Upper lobe of left lung (tissue), 6 donors: ENCODE measurements at regions not wholly inside any gene's neighbourhood (a gene's known extent, or its start where the extent isn't known, plus 50 kb on each side); places are given as distances from the start of the nearest gene placed in this dataset.

Experiments used
- ATAC-seq, 2 donors: fragments of 200-7000 bp; cut with Tn5 transposase; one replicate each; pipeline ENCODE4 v1.9.1; 2022; ENCODE audit warnings: mild to moderate bottlenecking in 2 of 2, moderate library complexity in 2 of 2; ENCODE audit not compliant: low FRiP score in 2 of 2
- DNase-seq, 2 donors: peaks; one replicate each; pipeline ENCODE4 v3.0.0-alpha.2; 2019 to 2020
- H3K27ac ChIP-seq, 4 donors: fragments of 200-600 bp; sonication (generic); one replicate each; pipeline ENCODE4 v1.5.1; 2016 to 2019
- H3K27me3 ChIP-seq, 4 donors: fragments of 200-600 bp; sonication (generic); one replicate each; pipeline ENCODE4 v1.5.1; 2017 to 2019
- H3K36me3 ChIP-seq, 4 donors: fragments of 200-600 bp; sonication (generic); one replicate each; pipeline ENCODE4 v1.5.1; 2016 to 2019
- H3K4me1 ChIP-seq, 4 donors: fragments of 200-600 bp; sonication (generic); one replicate each; pipeline ENCODE4 v1.5.1; 2018 to 2019
- H3K4me3 ChIP-seq, 4 donors: fragments of 200-600 bp; sonication (generic); one replicate each; pipeline ENCODE4 v1.5.1; 2017 to 2019; ENCODE audit warnings: mild to moderate bottlenecking in 2 of 4, moderate library complexity in 1 of 4
- H3K9me3 ChIP-seq, 4 donors: fragments of 200-600 bp; sonication (generic); one replicate each; pipeline ENCODE4 v1.5.1; 2018 to 2019
- EP300 ChIP-seq, 4 donors: sonication (generic); formaldehyde crosslinking; IDR thresholded peaks; one replicate each; pipeline ENCODE4 v1.5.1; 2017; ENCODE audit warnings: antibody characterized with exemption in 4 of 4, control low read depth in 2 of 4
- POLR2A ChIP-seq, 4 donors: fragments of 450-650 bp; IDR thresholded peaks; one replicate each; pipeline ENCODE4 v1.5.1; 2016 to 2017; ENCODE audit warnings: antibody characterized with exemption in 4 of 4, mild to moderate bottlenecking in 2 of 4
- POLR2AphosphoS5 ChIP-seq, 2 donors: sonication (generic); formaldehyde crosslinking; IDR thresholded peaks; one replicate each; pipeline ENCODE4 v1.5.1; 2017; ENCODE audit warnings: antibody characterized with exemption in 2 of 2
- WGBS, 2 donors: methylation state at CpG; one replicate each; pipeline ENCODE4 v1.1.5; 2017 to 2018; 5-methylcytosine and 5-hydroxymethylcytosine counted together
- TF ChIP-seq, protein P1 (sequence below), 6 experiments: fragments of 450-650 bp in 4 of 6; fragments of 200-600 bp in 2 of 6; sonication (generic) in 2 of 6; IDR thresholded peaks; one replicate each; pipeline ENCODE4 v1.5.1; 2016 to 2019; ENCODE audit warnings: antibody characterized with exemption in 6 of 6
- donor health status: DM: no; HTN: no; CAD: no; lungs with moderate emphysema.
- donor health status: DM: no; HTN: yes; CAD: no; lungs with severe emphysema.

DNA sequence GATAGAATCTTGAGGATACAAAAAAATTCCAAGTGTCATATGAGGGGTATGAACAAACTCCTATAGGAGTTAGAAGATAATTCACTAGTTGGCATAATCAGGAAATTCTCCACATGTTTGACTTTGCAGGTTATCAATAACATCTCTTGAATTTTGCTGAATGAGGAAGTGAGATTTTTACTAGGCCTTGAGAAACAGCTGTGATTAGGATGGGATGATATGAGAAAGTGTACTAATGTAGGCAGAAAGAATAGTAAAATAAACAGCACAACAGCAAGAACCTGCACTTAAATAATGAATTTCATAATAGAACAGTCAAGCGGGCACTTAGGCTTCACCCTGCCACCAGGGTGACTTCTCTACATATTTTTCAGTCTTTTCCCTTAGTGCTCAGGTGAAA lies 570.8 kb upstream of the CRIM1 start:
- no peak overlapping the region for H3K4me3 ChIP-seq
- no peak overlapping the region for H3K27ac ChIP-seq
- no peaks in the 10 kb centered on the region for H3K27me3 ChIP-seq
- DNase-seq (no peak), ATAC-seq (no peak)
- TF ChIP-seq, protein P1, sequence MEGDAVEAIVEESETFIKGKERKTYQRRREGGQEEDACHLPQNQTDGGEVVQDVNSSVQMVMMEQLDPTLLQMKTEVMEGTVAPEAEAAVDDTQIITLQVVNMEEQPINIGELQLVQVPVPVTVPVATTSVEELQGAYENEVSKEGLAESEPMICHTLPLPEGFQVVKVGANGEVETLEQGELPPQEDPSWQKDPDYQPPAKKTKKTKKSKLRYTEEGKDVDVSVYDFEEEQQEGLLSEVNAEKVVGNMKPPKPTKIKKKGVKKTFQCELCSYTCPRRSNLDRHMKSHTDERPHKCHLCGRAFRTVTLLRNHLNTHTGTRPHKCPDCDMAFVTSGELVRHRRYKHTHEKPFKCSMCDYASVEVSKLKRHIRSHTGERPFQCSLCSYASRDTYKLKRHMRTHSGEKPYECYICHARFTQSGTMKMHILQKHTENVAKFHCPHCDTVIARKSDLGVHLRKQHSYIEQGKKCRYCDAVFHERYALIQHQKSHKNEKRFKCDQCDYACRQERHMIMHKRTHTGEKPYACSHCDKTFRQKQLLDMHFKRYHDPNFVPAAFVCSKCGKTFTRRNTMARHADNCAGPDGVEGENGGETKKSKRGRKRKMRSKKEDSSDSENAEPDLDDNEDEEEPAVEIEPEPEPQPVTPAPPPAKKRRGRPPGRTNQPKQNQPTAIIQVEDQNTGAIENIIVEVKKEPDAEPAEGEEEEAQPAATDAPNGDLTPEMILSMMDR (IDR thresholded peaks at IDR 0.05), result no peak
- TF ChIP-seq EP300 (IDR thresholded peaks at IDR 0.05) (no peak), POLR2A (IDR thresholded peaks at IDR 0.05) (no peak), POLR2AphosphoS5 (IDR thresholded peaks at IDR 0.05) (no peak)
- H3K9me3 ChIP-seq, result no peaks in the 10 kb centered on the region
- H3K4me1 ChIP-seq, result no peaks in the 10 kb centered on the region
- no peaks in the 10 kb centered on the region for H3K36me3 ChIP-seq
- 89 to 91% methylated on average over 1 of the region's 1 CpG for WGBS, 2 donors

DNA sequence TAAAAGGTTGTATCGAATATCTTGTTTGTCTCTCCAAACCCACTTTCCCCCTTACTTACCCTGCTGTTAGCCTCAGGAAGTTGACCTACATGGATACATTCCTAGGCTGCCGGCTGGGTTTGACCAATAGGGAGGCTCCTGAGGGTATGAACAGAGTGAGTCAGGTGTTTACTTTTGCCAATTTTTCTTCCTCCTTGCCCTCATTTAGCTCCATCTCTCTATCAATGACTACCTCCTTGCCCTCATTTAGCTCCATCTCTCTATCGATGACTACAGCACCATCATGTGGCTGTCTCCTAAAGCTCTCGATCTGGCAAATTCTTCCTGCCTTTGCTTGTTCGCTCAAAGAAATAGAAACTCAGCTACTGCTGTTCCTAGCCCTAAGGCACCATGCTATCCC lies 571.9 kb upstream of the CRIM1 start:
- TF ChIP-seq POLR2AphosphoS5 (IDR thresholded peaks at IDR 0.05), result no peak
- TF ChIP-seq, protein P1 (IDR thresholded peaks at IDR 0.05), result no peak
- TF ChIP-seq POLR2A (IDR thresholded peaks at IDR 0.05), result no peak
- TF ChIP-seq EP300 (IDR thresholded peaks at IDR 0.05), result no peak
- Histone ChIP-seq H3K9me3 (no peaks in the 10 kb centered on the region), H3K27ac (no peak overlapping the region), H3K27me3 (no peaks in the 10 kb centered on the region), H3K36me3 (no peaks in the 10 kb centered on the region), H3K4me3 (no peak overlapping the region), H3K4me1 (no peaks in the 10 kb centered on the region)
- DNase-seq (no peak), ATAC-seq (no peak)
- 76 to 80% methylated on average over 5 of the region's 5 CpGs for WGBS, 2 donors

DNA sequence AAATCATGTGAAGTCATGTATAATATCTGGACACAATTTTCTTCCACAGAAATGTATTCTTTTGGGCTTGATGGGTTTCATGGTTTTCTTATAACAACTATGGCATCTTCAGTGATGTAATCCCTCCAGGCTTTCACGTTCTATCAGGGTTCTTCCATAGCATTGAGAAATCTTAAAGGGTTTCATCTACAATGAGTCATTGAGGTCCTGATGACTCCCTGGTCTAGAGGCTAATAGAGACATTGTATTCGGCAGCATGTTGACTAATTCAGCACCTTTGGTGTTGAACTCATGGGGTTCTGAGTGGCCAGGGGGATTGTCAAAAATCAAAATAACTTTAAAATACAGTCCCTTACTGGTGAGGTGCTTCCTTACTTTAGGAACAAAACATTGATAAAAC lies 614.0 kb upstream of the CRIM1 start:
- H3K4me3 ChIP-seq, result no peak overlapping the region
- no peak for ATAC-seq
- H3K4me1 ChIP-seq, result no peaks in the 10 kb centered on the region
- no peaks in the 10 kb centered on the region for H3K36me3 ChIP-seq
- TF ChIP-seq, protein P1 (IDR thresholded peaks at IDR 0.05), result no peak
- TF ChIP-seq POLR2AphosphoS5 (IDR thresholded peaks at IDR 0.05) (no peak), EP300 (IDR thresholded peaks at IDR 0.05) (no peak), POLR2A (IDR thresholded peaks at IDR 0.05) (no peak)
- H3K27me3 ChIP-seq, result no peaks in the 10 kb centered on the region
- H3K9me3 ChIP-seq, result no peaks in the 10 kb centered on the region
- H3K27ac ChIP-seq, result no peak overlapping the region
- WGBS, 2 donors, result 73 to 86% methylated on average over 2 of the region's 2 CpGs
- DNase-seq, result no peak

DNA sequence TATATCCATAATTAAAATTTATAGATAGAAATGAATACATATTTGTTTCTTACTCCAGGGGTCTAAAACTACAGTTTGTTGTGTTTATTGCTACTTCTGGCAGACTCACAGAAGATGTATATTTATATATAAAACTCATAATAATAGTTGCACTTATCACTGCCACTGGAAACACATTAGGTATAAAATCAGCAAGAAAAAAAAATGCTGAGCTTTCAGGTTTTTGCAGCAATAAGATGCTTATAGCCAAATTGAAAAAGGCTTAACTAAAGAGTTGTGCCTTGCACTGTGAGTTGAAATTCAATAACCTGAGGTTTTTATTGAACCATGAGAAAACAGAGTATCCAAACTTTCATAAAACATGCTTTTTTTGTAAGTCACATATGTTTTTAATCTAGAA lies 623.9 kb upstream of the CRIM1 start:
- no peak for TF ChIP-seq POLR2A (IDR thresholded peaks at IDR 0.05)
- no peak for TF ChIP-seq POLR2AphosphoS5 (IDR thresholded peaks at IDR 0.05)
- TF ChIP-seq EP300 (IDR thresholded peaks at IDR 0.05), result no peak
- TF ChIP-seq, protein P1 (IDR thresholded peaks at IDR 0.05), result no peak
- H3K27ac ChIP-seq, result no peak overlapping the region
- no peaks in the 10 kb centered on the region for H3K4me1 ChIP-seq
- no peak for DNase-seq
- no peak for ATAC-seq
- H3K4me3 ChIP-seq, result no peak overlapping the region
- H3K27me3 ChIP-seq, result no peaks in the 10 kb centered on the region
- no peaks in the 10 kb centered on the region for H3K36me3 ChIP-seq
- no peaks in the 10 kb centered on the region for H3K9me3 ChIP-seq

DNA sequence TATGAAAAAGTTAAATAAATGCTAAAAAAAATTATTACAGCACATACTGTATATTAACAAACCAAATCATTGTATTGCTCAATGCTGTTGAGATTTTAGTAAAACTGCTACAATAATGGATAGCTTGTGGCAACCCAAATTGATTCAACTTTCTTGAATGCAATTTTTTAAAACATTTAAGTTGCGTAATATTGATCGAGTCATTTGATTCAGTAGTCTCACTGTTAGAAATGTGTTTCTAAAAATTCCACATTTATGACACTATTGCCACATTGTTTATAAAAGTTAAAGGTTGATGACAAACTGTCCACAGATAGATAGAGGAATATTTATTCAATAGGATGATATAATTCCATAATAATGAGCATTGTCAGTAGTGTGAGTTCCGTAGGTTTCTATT lies 640.7 kb upstream of the CRIM1 start:
- H3K9me3 ChIP-seq, result no peaks in the 10 kb centered on the region
- no peak for ATAC-seq
- no peaks in the 10 kb centered on the region for H3K4me1 ChIP-seq
- H3K27ac ChIP-seq, result no peak overlapping the region
- no peaks in the 10 kb centered on the region for H3K27me3 ChIP-seq
- H3K4me3 ChIP-seq, result no peak overlapping the region
- 83 to 84% methylated on average over 3 of the region's 3 CpGs for WGBS, 2 donors
- no peaks in the 10 kb centered on the region for H3K36me3 ChIP-seq
- TF ChIP-seq POLR2AphosphoS5 (IDR thresholded peaks at IDR 0.05), result no peak
- TF ChIP-seq EP300 (IDR thresholded peaks at IDR 0.05), result no peak
- TF ChIP-seq, protein P1 (IDR thresholded peaks at IDR 0.05), result no peak
- TF ChIP-seq POLR2A (IDR thresholded peaks at IDR 0.05), result no peak
- no peak for DNase-seq
